ENCODE measurements at regions not wholly inside any gene's neighbourhood (a gene's known extent, or its start where the extent isn't known, plus 50 kb on each side); places are given as distances from the start of the nearest gene placed in this dataset.

- TF ChIP-seq SP1 (IDR thresholded peaks at IDR 0.05) (no peak), RAD21 (IDR thresholded peaks at IDR 0.05) (no peak), TAF1 (conservative IDR thresholded peaks at IDR 0.05) (no peak), ATF3 (IDR thresholded peaks at IDR 0.05) (no peak)
Observed at GRCh38 chr18:46379323-46379950, 275.3 kb downstream of the HAUS1 start.

All from liver (tissue), 2 donors.